DMS79 treated with DMSO at 0.1 percent for 48 hours (cell line): ENCODE measurements at regions not wholly inside any gene's neighbourhood (a gene's known extent, or its start where the extent isn't known, plus 50 kb on each side); places are given as distances from the start of the nearest gene placed in this dataset.
"Not testable (repeated sequence)": the region's sequence is repeated elsewhere in the genome, so short reads cannot be mapped to it uniquely, and the experiment has no call there.

Source experiments
- DNase-seq: peaks from one replicate; lab custom pipeline; 2025; lab: John Stamatoyannopoulos, UW

GRCh38 chr4:81595798-81596610 lies 124.3 kb upstream of the RASGEF1B start:
- no peak for DNase-seq

DNA sequence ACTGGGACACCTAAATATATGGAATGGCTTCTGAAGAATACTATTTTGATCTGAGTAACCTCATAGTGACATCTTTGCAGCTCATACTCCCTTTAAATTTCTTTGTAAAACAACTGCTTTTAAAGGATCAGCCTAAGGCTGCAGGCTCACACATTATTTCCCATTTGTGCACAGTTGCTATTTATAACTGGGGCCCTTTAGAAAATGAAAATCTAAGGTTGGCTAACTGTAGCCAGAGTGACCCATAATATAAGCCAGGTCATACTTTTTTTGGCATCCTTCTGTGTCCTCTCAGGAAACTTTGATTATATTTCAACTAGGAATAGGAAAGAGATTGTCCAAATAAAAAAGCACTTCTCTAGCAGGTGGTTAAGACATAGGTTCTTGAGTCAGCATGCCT lies 123.6 kb upstream of the RASGEF1B start:
- no peak for DNase-seq

DNA sequence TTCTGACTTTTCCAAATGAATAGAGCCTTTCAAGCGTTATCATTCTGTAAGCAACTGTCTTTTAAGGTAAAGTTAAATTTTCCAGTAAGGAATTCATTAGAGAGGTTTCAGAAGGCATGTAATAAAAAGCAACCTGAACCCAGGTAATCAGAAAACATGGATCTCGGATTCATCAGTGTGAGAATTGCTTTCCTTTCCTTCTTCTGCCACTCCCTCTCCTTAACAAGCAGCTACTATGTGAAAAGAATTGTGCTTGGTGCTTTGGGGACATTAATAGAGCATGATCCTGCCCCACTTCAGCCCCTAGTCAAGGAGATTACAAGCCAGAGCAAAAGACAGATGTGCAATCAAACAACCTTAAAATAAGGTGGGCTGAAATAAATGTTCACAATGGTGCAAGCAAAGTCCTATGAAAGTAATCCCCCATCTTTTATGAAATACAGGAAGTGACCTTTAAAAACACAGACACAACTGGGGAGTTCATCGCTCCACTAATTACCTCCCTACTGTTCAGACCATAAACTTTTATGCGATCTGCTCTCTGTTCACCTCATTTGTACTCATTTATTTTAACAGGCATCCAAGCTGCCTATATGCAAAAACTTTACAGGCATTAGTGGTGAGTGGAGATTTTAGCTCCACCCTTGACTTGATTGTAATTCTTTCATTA lies 122.9 kb upstream of the RASGEF1B start:
- DNase-seq = no peak

GRCh38 chr4:81592701-81593100 lies 121.0 kb upstream of the RASGEF1B start:
- DNase-seq = no peak

DNA sequence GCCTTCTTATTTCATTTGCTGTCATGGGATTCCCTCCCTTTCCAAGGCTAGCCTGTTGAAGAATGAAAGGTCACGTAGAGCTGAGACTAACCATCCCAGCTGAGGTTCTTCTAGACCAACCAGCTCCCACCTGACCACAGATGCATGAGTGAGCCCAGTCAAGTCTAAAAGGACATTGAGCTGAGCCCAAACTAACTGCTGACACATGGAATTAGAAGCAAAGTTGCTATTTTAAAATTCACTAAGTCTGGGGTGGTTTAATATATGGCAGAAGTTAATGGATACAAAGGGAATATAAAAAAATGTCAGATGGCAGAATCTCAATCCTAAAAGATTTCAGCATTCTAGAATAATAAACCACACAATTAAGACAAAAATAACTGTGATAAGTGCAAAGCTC lies 118.9 kb upstream of the RASGEF1B start:
- no peak for DNase-seq

DNA sequence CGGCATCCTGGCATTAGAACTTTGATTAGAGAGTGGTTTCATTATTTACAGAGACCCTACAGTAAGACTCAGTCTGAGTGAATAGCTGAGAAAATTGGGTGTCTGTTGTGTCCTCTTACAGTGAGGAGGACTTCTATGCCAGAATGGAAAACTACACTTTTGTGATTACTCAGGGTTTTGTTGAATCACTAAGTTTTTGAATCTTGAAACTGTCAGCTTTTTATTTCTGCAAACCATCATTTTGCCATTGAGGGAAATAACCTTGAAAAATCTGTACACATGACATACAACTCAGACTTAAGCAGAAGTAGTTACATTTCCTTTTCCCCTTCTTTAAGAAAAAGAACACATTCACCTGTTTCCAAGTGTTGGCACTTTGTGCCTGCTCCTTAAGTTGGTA lies 117.6 kb upstream of the RASGEF1B start:
- DNase-seq = no peak

DNA sequence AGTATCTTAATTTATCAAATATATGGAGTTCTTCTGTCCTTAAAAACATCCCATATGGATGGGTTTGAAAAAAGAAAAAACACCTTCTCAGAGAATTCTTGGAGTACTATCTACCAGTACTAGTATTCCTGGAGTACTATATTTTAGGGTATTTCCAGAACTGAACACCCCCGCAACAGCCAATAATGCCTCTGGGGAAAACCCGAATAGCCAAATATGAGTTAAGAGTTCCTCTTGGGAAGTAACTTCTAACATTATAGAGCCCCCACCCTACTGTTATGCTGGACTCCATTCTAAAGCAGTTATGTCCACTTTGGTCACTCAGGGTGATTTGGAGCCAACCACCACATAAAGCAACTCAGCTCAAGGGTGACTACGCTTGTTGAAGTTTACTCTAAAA lies 115.0 kb upstream of the RASGEF1B start:
- no peak for DNase-seq

GRCh38 chr4:81580994-81581374 lies 109.3 kb upstream of the RASGEF1B start:
- not testable (repeated sequence) for DNase-seq

- DNase-seq = no peak
These were observed 108.8 kb upstream of the RASGEF1B start for GRCh38 chr4:81580346-81580993.

GRCh38 chr4:81577392-81577791 lies 105.7 kb upstream of the RASGEF1B start:
- DNase-seq = no peak

- DNase-seq = no peak
These were observed 103.3 kb upstream of the RASGEF1B start for GRCh38 chr4:81574991-81575390.

DNA sequence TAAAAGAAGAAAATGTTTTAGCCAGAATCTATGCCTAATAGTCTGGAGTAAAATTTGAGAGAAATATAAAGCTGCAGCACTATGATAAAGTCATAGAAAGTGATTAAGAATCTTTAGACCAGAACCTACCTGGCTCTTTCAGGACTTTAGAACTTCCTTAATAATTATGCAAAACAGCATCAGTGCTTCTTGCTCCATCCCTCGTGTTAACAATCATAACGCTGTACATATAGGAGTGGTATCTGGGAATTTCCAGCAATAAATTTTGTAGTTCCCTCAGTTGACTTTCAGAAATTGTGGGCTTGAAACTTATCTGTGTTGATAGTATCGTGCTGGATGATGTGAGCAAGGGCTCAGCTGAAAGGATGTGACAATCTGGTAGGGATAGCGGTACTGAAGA lies 102.1 kb upstream of the RASGEF1B start:
- no peak for DNase-seq

GRCh38 chr4:81572402-81572801 lies 100.7 kb upstream of the RASGEF1B start:
- DNase-seq = no peak

GRCh38 chr4:81571105-81571504 lies 99.4 kb upstream of the RASGEF1B start:
- no peak for DNase-seq

GRCh38 chr4:81566161-81566591 lies 94.5 kb upstream of the RASGEF1B start:
- no peak for DNase-seq

- DNase-seq = no peak
These were observed 93.6 kb upstream of the RASGEF1B start for GRCh38 chr4:81565142-81565870.

DNA sequence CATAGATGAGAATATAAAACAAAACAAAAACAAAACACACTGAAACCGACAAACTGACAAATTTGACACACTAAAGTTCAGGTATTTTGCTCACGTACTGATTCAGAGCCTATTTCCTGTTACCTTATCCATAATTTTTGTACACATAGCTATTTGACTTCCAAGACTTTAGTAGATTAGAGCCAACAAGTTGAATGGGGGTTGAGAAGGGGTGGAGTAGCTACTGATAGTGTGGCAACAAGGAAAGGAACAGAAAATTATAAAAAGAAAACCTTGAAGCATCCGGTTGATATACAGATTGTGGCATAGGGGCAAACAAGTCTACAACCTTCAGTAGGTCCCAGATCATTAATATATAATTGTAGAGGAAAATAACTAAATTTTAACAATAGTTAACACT lies 92.3 kb upstream of the RASGEF1B start:
- DNase-seq = no peak

GRCh38 chr4:81562093-81562492 lies 90.4 kb upstream of the RASGEF1B start:
- DNase-seq = no peak

DNA sequence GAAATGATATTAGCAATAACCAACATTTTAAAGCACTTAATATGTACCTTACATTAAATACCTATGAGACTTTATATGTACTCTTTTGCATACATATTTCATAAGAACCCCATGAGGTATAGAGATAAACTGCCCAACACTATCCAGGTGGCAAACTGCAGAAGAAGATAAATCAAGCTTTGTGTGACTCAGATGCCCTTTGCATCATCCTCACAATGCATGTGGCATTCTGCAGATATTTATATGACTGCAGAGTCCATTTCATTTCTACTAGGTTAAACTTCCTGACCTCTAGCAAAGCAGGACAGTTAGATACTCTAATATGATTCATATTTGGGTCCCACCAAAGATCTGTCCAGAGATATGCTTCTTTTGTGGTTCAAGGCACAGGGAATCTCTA lies 85.6 kb upstream of the RASGEF1B start:
- DNase-seq = no peak

DNA sequence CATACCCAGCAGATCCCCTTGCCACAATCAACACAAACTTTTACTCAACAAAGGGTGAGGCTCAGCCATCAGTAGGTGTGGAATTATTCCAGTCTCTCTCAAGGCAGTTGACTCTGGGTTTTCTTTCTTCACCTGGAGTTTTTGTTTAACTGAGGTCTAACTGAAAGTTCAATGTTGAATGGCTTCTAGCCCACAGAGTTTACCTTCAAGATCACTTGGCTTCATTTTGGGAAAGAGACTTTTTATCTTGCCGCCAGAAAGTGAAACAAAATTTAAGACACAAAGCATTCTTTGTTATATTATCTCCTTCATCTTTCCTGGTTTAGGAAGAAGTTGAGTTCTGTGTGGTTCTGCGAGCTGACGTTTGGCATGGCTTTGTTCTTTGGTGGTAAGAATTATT lies 83.8 kb upstream of the RASGEF1B start:
- no peak for DNase-seq

DNA sequence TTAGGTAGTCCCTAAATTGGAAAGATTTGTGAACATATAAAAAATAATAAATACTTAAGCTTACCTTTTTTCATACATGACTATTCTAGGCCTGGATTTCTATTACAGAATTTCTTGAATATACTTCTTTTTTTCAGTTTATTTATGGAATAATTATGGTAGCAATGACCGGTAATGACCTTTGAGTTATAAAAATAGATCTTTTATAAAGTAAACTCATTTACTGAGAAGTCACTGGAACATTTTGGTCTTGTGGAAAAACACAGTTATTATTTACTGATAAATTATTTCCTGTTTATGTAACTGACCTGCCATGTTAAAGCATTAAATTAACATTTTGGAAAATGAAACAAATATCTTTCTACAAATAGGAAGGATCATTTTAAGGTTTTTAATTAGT lies 80.4 kb upstream of the RASGEF1B start:
- no peak for DNase-seq

DNA sequence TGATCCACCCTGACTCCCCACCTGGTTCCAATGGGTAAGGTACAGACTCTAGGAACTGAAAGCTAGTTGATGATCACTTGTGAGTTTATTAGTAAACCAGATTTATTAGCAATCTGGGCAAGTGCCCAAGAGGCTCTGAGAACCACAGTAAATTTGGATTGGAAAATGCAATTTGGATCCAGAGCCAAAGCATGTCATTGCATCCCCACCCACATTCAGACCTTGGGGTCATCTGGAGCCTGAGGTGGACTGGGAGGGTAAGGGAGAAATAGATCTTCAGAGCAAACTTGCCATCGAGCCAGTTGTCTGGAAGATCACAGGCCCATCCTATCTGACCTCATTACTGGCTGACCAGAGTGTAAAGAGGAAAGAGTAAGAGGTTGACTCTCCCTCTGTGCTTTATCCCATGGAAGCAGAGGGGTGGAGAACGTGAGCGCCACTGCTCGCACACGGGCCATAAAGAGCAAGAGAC lies 78.7 kb upstream of the RASGEF1B start:
- DNase-seq = no peak
